HG02588 (cell line): ENCODE measurements at regions not wholly inside any gene's neighbourhood (a gene's known extent, or its start where the extent isn't known, plus 50 kb on each side); places are given as distances from the start of the nearest gene placed in this dataset.

Experiments used
- ATAC-seq: cut with Tn5 transposase; IDR thresholded peaks from one replicate; pipeline ENCODE4 v1.9.1; 2021; ENCODE audit warnings: mild to moderate bottlenecking, moderate library complexity; ENCODE audit not compliant: unreplicated experiment

DNA sequence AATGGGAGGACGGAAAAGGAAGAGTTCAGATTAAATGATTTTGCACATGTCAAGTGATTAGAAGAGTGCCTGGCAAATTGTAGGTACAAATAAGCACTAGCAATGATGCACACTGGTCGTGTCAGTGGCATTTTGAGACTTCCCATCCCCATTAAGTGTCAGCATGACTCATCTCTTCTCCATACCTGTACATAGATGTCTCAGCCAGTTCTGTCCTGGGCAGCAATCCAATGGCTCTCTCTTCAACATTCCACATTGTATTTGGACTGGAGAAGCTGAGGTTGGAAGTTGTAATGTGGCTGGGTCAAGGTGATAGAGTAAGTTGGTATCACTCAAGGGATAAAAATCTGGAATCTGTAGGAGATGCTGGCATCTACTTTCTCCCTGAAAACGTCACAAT lies 742.7 kb downstream of the VRK1 start:
- ATAC-seq = no peak

DNA sequence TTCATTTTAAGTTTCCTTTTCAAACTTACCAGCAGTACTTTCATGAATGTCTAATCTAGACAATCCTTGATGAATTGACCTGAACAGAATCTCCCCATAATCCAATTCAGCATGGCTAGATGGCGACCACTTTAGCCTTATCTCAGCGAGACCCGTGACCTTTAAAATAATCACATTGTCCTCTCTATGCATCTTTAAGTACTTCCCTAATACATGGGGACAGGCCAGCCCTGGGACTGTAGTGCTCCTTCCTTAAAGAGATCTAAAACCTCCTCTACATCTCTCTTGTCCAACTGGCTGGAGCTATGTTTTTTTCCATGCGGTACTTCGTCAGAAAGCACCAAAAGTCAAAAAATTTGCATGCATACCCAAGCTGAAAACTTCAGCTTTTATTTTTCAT lies 746.0 kb downstream of the VRK1 start:
- no peak for ATAC-seq

DNA sequence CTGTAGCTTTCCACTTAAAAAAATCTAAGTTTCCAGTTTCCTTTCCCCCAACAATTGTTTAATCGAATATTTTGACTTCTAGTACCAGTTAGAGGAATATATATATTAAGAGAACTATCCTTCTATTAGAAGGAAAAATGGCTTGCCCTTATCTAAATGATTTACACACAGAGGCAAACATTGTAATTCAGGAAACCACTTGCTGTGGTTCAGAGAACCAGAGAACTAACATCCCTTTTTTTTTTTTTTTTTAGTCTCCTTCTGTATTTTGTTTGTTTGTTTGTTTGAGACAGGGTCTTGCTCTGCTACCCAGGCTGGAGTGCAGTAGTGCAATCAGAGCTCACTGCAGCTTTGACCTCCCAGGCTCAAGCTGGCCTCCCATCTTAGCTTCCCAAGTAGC lies 746.6 kb downstream of the VRK1 start:
- no peak for ATAC-seq

DNA sequence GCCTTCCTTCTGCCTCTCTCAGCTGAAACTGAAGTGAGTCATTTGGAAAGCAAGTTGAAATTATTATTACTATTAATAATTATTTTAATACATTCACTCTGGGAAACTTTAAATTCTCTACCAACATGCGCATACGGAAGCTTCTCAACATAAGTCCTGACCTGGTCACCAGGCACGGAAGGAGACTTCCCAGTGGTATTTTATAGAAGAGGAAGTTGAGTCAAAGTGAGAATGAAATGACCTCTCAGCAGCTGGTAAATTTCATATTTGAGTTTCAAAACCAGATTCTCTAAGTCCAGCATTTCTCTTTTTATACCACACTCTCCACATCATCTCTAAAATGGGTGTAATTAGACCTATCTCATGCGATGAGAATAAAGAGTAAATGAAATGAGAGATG lies 747.4 kb downstream of the VRK1 start:
- no peak for ATAC-seq

DNA sequence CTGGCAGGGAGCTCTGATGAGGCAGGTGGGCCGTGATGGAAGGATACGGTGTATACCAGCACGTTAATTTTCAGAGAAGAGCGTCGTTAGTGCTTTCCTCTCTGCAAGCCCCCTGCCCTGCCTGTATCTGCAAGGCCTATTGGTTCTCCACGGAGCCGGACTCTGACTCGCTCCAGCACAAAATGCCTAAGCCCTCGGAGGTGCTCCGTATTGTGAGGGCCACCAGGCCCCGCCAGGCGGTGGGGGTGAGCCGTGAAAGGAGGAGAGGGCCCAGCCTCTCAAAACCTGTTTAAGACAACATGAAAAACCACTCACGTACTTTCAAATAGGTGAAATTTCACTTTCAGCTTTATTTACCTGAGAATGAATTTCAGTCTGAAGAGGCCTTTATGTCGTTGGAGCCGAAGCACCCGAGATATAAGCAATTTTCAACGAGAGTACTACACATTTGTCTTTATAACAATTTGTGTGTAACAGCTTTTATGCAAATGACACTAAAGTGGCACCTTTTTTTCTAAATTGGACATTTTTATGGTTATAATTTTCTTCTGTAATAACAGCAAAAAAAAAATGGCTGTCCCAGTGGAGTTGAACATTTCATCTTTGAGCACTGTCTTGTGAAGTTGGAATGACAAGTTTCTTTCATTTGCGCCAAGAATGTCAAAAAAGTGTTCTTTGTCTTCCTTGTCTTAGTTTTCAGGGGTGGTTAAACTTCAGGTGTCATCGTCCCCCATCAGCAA lies 749.5 kb downstream of the VRK1 start:
- ATAC-seq = no peak

DNA sequence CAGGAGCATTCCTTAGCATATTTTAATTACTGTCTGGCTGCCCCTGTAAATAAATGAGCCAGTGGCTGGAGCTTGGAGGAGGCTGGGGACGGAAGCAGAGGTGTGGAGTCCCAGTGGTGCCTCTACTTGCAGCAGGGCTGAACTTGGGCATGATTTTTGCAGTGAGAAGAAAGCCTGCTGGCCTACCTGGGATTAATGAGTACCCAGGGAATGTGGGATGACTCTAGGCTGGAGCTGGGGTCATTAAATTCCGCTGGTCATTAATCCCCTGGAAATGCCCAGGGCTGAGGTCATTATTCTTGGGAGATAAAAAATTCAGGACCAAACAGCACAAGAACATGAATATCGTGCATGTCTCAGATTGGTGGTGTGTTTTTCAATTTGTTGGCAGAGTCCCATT lies 753.3 kb downstream of the VRK1 start:
- ATAC-seq = no peak

DNA sequence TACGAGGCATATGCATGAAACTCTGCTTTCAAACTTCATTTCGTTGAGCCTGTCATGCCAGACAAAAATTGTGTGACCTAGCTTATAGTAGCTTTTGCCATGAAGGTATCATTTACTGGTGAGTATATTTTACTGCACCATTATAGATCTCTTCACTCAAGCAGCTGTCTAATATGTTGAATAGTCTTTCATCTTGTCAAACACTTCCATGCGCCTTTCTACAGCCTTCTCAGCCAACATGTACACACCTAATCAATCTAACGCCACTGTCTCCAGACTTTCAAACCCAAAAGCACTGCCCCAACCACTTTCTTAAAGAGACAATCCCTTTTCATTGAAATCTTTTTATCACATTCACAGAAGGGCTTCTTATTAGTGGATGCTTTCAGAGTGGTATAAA lies 757.4 kb downstream of the VRK1 start:
- no peak for ATAC-seq

DNA sequence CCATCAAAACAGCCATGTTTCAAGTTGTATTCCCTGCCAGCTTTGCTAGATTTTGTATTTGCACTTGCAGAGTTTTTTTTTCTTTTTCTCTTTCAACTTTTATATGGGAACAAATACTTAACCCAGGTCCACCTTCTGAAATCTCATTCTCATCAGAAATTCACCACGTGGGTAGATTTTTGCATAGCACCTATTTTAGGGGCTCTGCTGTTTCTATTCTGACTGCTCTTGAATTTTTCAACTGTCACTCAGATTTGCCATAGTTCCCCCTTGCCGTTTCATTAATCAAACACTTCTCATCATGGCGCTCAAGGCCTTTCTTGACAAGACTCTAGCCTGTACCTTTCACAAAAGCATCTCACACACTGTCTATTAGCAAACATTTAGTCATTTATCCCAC lies 767.2 kb downstream of the VRK1 start:
- no peak for ATAC-seq

DNA sequence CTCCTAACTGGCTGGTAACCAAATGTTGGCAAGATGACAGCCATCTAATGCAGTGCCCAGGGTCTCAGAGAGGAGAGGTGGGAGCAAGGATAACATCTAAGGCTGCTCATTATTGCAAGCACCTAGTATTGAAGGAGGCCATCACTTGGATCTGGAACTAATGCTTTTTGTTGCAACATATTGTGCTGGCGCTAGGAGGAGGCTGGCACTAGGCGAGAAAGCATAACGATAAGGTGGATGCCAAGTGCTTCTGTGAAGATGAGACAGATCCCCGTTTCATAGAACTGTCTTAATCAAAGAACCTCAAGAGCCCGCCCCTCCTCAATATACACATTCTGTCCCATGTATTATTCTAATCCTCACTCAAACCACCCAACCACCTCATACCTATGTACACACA lies 774.0 kb downstream of the VRK1 start:
- no peak for ATAC-seq

DNA sequence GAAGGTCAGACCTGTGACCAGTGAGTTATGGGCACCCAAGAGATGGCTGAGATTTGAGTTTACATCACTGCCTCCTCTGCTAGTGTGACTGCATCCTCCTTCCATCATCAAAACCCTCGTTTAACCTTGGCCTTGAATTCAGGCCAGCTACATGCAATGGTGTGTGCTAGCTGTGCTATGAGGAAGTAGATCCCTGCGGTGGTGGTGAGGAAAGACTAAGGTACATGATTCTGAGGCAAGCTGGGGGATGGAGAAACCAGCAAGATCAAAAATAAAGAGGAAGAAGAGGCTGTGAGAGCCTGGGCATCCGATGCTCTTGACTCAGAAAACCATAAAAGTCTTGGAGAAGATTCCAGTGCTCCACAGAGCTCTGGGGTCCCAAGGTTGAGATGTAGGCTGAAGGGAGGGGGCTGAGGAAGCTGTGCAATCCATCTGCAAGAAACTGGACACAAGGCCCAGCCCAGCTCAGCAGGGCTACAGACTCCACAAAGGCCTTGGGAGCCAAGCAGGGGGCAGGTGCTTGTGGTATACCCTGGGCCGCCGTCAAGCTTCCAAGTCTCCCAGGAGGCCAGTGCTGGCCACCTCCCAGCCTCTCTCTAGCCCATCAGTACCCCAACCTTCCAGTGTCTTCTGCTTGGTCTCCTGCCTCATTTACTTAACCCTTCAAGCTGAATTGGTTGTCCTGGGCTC lies 774.8 kb downstream of the VRK1 start:
- no peak for ATAC-seq

DNA sequence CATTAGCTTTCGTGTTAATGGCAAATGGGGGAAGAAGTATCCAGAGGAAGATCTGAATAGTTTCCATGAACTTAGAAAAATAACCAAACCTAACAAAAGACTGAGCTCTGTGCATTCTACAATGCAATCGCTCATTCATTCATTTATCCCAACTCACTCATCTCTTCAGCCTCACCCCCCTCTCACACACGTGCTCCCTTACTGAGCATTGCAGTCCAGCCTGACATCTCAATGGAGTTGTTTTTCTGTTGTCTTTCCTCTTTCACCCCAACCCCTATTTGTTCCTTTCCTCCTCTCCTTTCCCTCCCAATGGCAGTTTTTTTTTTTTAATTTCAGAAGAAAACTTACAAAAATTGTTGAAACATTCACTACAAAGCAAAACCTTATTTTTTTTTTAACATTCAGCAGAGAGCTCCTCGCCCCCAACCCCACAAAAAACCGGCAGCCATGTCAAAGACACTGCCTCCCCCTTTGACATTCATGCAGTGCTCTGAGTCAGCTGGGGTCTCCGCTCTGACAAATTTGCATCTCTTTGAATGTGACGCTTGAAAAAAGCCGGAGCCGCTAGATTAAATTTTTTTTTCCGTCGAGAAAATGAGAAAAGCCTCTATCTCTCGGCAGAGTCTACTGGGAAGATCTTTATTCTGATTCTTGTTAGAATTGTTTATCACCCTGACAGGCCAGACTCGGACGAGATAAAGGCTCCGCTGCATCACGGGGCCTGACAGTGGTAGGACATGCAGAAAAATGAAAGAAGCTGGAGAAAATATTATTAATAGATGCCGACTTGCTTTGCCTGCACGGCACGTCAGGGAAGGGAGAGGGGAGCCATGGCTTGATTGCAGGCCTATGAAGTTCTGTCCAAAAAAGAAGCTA lies 775.6 kb downstream of the VRK1 start:
- ATAC-seq = no peak

DNA sequence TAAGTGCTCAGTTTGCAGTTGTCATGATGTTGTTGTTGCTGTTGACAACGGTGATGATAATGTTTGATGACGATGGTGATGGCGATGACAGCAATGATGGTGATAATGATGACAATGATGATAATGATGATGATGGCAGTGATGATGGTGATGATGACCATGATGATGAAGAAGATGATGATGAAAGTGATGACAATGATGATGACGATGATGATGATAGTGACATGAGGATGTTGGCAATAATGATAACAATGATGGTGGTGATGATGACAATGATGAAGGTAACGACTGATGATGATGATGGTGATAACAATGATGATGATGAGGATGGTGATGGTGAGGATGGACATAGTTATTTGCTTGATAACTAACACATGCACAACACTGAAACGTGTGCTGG lies 778.5 kb downstream of the VRK1 start:
- ATAC-seq = no peak

DNA sequence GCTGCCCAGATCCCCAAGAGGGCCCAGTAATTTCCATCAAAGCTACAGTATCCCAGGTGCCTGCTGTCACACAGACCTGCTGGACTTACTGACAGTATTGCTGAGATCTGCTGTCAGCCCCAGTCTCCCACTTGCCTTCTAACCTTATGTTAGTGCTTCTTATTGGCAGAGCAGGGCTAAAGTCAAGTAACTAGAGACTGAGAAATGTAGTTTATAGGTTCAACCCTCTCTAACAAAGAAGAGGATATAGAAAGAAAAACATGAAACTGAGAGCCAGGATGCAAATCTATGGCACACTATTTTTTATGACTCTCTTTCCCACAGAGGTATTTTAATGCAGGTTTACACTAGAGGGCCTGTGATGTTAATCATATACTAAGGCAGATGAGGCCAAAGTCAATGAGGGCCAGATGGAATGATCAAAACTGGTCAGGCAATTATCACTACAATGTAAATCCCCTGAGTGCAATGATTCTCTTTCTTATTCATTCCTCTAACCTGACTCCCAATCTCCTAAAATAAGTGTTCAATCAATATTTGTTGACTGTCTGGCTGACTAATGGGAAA lies 781.9 kb downstream of the VRK1 start:
- ATAC-seq = no peak

DNA sequence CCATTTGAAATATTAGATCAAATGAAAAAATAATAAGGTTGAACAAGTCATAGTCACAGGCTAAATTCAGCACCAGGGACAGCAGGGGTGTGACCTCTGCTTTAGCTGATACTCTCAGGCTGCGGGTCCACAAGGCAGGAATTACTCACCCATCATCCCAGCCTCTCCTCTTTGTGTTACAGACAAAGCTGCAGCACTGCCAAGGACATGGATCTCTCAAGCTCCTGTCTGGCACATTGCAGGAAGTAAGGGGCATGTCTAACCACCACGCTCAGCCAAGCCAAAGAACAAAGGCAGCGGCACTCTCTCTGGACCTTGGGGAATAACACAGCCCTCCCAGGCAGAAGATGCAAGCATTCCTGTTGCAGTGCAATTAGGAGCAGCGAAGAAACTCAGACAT lies 783.8 kb downstream of the VRK1 start:
- ATAC-seq = no peak

DNA sequence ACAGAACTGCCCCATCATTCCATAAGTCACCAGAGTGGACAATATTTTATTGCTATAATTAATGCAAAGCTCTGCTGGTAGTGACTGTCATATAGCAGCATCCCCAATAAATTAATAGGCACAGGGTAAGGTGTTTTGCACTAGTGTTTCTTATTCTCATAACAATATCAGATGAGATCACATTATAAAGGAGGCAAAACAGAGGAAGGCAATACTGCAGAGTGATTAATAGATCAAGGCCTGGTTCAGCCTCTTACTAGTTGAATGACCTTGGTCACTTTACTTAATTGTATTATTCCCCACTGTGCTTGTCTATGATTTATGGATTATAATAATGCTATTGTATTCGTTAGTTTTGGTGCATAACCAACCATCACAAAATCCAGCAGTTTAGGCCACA lies 784.8 kb downstream of the VRK1 start:
- no peak for ATAC-seq

DNA sequence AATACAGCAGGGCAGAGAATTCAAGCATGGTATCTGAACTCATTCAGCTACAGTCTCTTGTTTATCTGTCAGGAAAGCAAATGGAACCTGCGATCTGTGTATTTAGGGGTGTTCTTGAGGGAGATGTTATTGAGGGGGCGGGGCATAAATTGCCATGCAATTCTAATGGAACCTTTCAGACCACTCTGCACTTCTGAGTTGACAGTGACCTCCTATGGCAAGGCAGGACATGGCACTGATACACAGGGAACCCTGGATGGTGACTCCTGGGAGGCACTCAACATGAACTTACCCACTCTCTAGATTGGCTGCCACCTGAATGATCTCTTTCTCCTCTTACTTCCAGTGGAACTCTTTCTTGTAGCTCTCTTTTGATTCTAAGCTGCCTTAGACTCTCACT lies 787.3 kb downstream of the VRK1 start:
- no peak for ATAC-seq

DNA sequence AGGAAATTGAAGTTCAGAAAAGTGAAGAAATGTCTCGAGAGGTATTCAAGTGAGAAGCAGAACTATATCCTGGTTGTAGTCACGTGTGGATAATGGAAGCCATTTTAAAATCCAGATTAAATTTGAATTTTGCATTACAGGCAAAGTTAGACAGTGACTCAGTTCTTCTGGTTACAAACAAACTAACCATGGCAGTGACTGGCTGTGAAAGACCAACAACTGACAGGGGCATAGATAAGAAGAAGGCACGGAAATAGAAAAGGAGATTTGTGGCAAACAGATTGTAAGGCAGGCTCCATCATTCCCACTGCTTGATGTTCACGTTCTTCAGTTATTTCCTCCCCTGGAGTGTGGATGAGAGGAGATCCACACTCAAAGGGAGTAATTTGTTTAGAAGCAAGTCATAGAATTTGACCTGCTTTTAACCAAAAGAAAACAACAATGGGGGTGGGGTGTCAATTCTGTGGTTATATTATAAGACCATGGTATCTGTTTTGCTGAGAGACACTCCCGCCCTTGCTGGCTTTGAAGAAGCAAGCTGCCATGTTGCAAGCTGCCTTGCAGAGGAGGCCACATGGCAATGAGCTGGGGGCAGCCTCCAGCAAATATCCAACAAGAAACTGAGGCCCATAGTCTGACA lies 795.3 kb downstream of the VRK1 start:
- no peak for ATAC-seq

DNA sequence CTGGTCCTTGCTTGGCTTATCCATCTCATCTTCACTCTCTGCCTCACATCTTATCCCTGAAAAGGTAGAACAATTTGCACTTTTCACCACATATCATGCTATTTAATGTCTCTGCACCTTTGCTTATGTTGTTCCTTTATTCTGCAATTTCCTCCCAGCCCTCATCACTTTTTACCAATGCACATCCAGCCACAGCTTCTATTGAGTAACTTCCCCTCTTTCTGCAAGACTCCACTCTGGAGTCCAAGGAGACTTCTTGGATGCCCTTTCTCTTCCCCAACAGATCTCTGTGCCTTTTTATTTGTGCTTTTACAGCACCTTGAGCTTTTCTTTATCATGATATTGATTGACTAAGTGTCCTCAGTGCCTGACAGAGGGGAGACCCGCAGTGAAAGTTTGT lies 797.1 kb downstream of the VRK1 start:
- no peak for ATAC-seq

DNA sequence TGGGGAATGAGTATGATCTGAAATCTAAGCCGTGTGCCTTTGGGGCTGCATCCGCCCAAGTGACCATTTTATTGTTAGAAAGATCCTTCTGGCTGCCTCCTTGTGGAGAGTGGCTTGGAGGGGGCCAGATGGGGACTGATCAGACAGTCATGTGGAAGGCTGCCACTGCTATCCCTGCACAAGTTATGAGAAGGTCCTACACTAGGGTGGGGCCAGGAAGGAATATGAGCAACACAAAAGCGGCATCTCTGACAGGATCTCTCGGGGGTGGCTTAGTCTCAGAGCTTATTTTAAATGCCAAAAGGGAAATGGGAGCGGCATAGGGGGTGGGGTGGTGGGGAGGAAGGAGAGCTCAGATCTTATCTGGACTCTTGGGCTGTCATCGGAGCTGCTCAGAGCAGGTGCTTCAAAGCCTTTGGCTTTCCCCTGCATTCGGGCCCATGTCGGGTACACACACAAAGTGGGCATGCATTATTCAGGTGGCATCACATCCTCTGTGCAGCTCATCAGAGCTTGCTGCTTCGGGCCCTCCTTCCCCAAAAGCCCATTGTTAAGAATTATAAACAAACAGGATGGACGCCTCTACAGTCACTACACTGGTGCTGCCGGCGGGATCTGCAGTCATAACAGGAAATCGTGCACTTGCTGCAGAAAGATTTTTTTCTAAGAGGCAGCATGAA lies 805.4 kb downstream of the VRK1 start:
- no peak for ATAC-seq

DNA sequence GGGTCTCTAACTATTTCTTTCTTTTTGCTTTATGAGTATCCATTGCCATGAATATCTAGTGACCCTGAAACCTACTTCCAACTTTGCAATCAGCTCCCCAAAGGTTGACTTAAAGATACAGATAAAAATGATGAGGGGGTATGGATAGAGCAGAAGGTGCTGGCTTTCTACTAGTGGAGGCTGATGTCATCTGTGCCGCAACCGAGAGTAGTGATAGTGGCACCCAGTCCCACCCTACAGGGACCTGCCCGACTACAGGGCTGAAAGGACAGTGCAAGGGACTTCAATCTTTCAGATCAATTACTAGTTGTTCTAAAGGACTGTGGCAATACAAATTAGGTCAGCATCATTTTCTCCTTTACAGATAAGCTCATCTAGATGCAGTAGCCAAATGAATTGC lies 806.0 kb downstream of the VRK1 start:
- no peak for ATAC-seq

DNA sequence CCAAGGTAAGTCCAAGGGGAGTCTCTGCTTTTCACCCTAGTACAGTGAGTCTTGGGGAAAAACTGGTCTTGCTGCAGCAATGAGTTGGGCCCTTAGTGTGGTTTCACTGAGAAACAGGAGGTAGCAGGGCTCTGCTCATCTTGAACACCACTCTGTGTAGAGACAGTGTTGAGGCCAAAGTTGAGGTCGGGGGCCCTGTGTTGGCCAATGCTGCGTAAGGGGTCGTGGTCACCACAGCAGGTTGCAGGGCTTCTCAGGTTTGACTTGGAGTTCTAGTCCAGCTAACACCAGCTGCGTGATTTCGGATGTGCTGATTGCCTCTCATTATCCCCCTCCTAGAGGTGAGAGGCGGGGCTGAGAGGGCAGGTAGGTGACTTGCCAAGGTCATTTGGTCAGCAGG lies 807.5 kb downstream of the VRK1 start:
- no peak for ATAC-seq
